ENCODE measurements at regions not wholly inside any gene's neighbourhood (a gene's known extent, or its start where the extent isn't known, plus 50 kb on each side); places are given as distances from the start of the nearest gene placed in this dataset.
"Not testable (repeated sequence)": the region's sequence is repeated elsewhere in the genome, so short reads cannot be mapped to it uniquely, and the experiment has no call there.

GRCh38 chr16:10321407-10322387 is 64.2 kb upstream of the ATF7IP2 start:
- Histone ChIP-seq H3K9me3 (ENCODE audit: control insufficient read depth in 2 of 2, insufficient read depth in 1 of 2, low read length in 1 of 2) (no peaks in the 10 kb centered on the region), H3K27me3 (ENCODE audit: control insufficient read depth in 2 of 2, insufficient read depth in 1 of 2, low read length in 1 of 2) (no peaks in the 10 kb centered on the region), H3K4me3 (ENCODE audit: low read length in 2 of 2) (no peak overlapping the region), H3K27ac (ENCODE audit: low read depth in 1 of 2, low read length in 1 of 2) (peak overlapping the region; percentile 31 to 47), H3K4me1 (ENCODE audit: control insufficient read depth in 2 of 2, insufficient read depth in 2 of 2, low read length in 2 of 2) (peaks cover 0 to 10% of the 10 kb centered on the region in 2 donors), H3K36me3 (ENCODE audit: control insufficient read depth in 2 of 2, insufficient read depth in 2 of 2, low read length in 1 of 2) (no peaks in the 10 kb centered on the region)
- WGBS, result 86% methylated on average over 6 of the region's 6 CpGs
- DNase-seq (ENCODE audit: low read depth in 6 of 9, low spot score in 9 of 9), result peak in 1 of 9 donors; percentile 37

GRCh38 chr16:10322723-10323527 is 62.9 kb upstream of the ATF7IP2 start:
- Histone ChIP-seq H3K27ac (ENCODE audit: low read depth in 1 of 2, low read length in 1 of 2) (peak overlapping the region in 1 of 2 donors; percentile 11), H3K9me3 (ENCODE audit: control insufficient read depth in 2 of 2, insufficient read depth in 1 of 2, low read length in 1 of 2) (peaks cover 0 to 7% of the 10 kb centered on the region in 2 donors), H3K36me3 (ENCODE audit: control insufficient read depth in 2 of 2, insufficient read depth in 2 of 2, low read length in 1 of 2) (no peaks in the 10 kb centered on the region), H3K4me1 (ENCODE audit: control insufficient read depth in 2 of 2, insufficient read depth in 2 of 2, low read length in 2 of 2) (peaks cover 0 to 10% of the 10 kb centered on the region in 2 donors), H3K4me3 (ENCODE audit: low read length in 2 of 2) (no peak overlapping the region), H3K27me3 (ENCODE audit: control insufficient read depth in 2 of 2, insufficient read depth in 1 of 2, low read length in 1 of 2) (no peaks in the 10 kb centered on the region)
- no peak for DNase-seq (ENCODE audit: low read depth in 6 of 9, low spot score in 9 of 9)
- 95% methylated on average over 8 of the region's 8 CpGs for WGBS

GRCh38 chr16:10323528-10323869 is 62.4 kb upstream of the ATF7IP2 start:
- Histone ChIP-seq H3K4me3 (ENCODE audit: low read length in 2 of 2) (no peak overlapping the region), H3K27ac (ENCODE audit: low read depth in 1 of 2, low read length in 1 of 2) (no peak overlapping the region), H3K27me3 (ENCODE audit: control insufficient read depth in 2 of 2, insufficient read depth in 1 of 2, low read length in 1 of 2) (no peaks in the 10 kb centered on the region), H3K36me3 (ENCODE audit: control insufficient read depth in 2 of 2, insufficient read depth in 2 of 2, low read length in 1 of 2) (no peaks in the 10 kb centered on the region), H3K4me1 (ENCODE audit: control insufficient read depth in 2 of 2, insufficient read depth in 2 of 2, low read length in 2 of 2) (peaks cover 2 to 10% of the 10 kb centered on the region in 2 donors), H3K9me3 (ENCODE audit: control insufficient read depth in 2 of 2, insufficient read depth in 1 of 2, low read length in 1 of 2) (peaks cover 0 to 8% of the 10 kb centered on the region in 2 donors)
- DNase-seq (ENCODE audit: low read depth in 6 of 9, low spot score in 9 of 9), result no peak
- 98% methylated on average over 2 of the region's 2 CpGs for WGBS

- 100% methylated on average over 2 of the region's 2 CpGs for WGBS
- no peaks in the 10 kb centered on the region for H3K27me3 ChIP-seq (ENCODE audit: control insufficient read depth in 2 of 2, insufficient read depth in 1 of 2, low read length in 1 of 2)
- H3K27ac ChIP-seq (ENCODE audit: low read depth in 1 of 2, low read length in 1 of 2), result no peak overlapping the region
- H3K4me3 ChIP-seq (ENCODE audit: low read length in 2 of 2), result no peak overlapping the region
- H3K9me3 ChIP-seq (ENCODE audit: control insufficient read depth in 2 of 2, insufficient read depth in 1 of 2, low read length in 1 of 2), result peaks cover 0 to 15% of the 10 kb centered on the region in 2 donors
- peaks cover 2 to 15% of the 10 kb centered on the region in 2 donors for H3K4me1 ChIP-seq (ENCODE audit: control insufficient read depth in 2 of 2, insufficient read depth in 2 of 2, low read length in 2 of 2)
- no peaks in the 10 kb centered on the region for H3K36me3 ChIP-seq (ENCODE audit: control insufficient read depth in 2 of 2, insufficient read depth in 2 of 2, low read length in 1 of 2)
- DNase-seq (ENCODE audit: low read depth in 6 of 9, low spot score in 9 of 9), result no peak
These were observed 61.7 kb upstream of the ATF7IP2 start for GRCh38 chr16:10324210-10324609.

- H3K9me3 ChIP-seq (ENCODE audit: control insufficient read depth in 2 of 2, insufficient read depth in 1 of 2, low read length in 1 of 2), result peaks cover 0 to 16% of the 10 kb centered on the region in 2 donors
- peaks cover 4 to 31% of the 10 kb centered on the region in 2 donors for H3K4me1 ChIP-seq (ENCODE audit: control insufficient read depth in 2 of 2, insufficient read depth in 2 of 2, low read length in 2 of 2)
- no peak overlapping the region for H3K4me3 ChIP-seq (ENCODE audit: low read length in 2 of 2)
- no peaks in the 10 kb centered on the region for H3K27me3 ChIP-seq (ENCODE audit: control insufficient read depth in 2 of 2, insufficient read depth in 1 of 2, low read length in 1 of 2)
- H3K27ac ChIP-seq (ENCODE audit: low read depth in 1 of 2, low read length in 1 of 2), result no peak overlapping the region
- no peak for DNase-seq (ENCODE audit: low read depth in 6 of 9, low spot score in 9 of 9)
- no peaks in the 10 kb centered on the region for H3K36me3 ChIP-seq (ENCODE audit: control insufficient read depth in 2 of 2, insufficient read depth in 2 of 2, low read length in 1 of 2)
- 96% methylated on average over 10 of the region's 10 CpGs for WGBS
These were observed 59.9 kb upstream of the ATF7IP2 start for GRCh38 chr16:10325783-10326543.

GRCh38 chr16:10326647-10327046 is 59.2 kb upstream of the ATF7IP2 start:
- peaks cover 4 to 33% of the 10 kb centered on the region in 2 donors for H3K4me1 ChIP-seq (ENCODE audit: control insufficient read depth in 2 of 2, insufficient read depth in 2 of 2, low read length in 2 of 2)
- H3K36me3 ChIP-seq (ENCODE audit: control insufficient read depth in 2 of 2, insufficient read depth in 2 of 2, low read length in 1 of 2), result no peaks in the 10 kb centered on the region
- no peak for DNase-seq (ENCODE audit: low read depth in 6 of 9, low spot score in 9 of 9)
- no peak overlapping the region for H3K4me3 ChIP-seq (ENCODE audit: low read length in 2 of 2)
- no peak overlapping the region for H3K27ac ChIP-seq (ENCODE audit: low read depth in 1 of 2, low read length in 1 of 2)
- peaks cover 0 to 16% of the 10 kb centered on the region in 2 donors for H3K9me3 ChIP-seq (ENCODE audit: control insufficient read depth in 2 of 2, insufficient read depth in 1 of 2, low read length in 1 of 2)
- no peaks in the 10 kb centered on the region for H3K27me3 ChIP-seq (ENCODE audit: control insufficient read depth in 2 of 2, insufficient read depth in 1 of 2, low read length in 1 of 2)
- 97% methylated on average over 5 of the region's 5 CpGs for WGBS

GRCh38 chr16:10328291-10328690 is 57.6 kb upstream of the ATF7IP2 start:
- WGBS, result 96% methylated on average over 5 of the region's 5 CpGs
- not testable (repeated sequence) for H3K27me3 ChIP-seq (ENCODE audit: control insufficient read depth in 2 of 2, insufficient read depth in 1 of 2, low read length in 1 of 2); H3K36me3 ChIP-seq (ENCODE audit: control insufficient read depth in 2 of 2, insufficient read depth in 2 of 2, low read length in 1 of 2); H3K27ac ChIP-seq (ENCODE audit: low read depth in 1 of 2, low read length in 1 of 2); DNase-seq (ENCODE audit: low read depth in 6 of 9, low spot score in 9 of 9); H3K4me3 ChIP-seq (ENCODE audit: low read length in 2 of 2)
- peaks cover 13 to 36% of the 10 kb centered on the region in 2 donors for H3K4me1 ChIP-seq (ENCODE audit: control insufficient read depth in 2 of 2, insufficient read depth in 2 of 2, low read length in 2 of 2)
- H3K9me3 ChIP-seq (ENCODE audit: control insufficient read depth in 2 of 2, insufficient read depth in 1 of 2, low read length in 1 of 2), result peaks cover 0 to 16% of the 10 kb centered on the region in 2 donors

- no peak for DNase-seq (ENCODE audit: low read depth in 6 of 9, low spot score in 9 of 9)
- Histone ChIP-seq H3K27me3 (ENCODE audit: control insufficient read depth in 2 of 2, insufficient read depth in 1 of 2, low read length in 1 of 2) (no peaks in the 10 kb centered on the region), H3K9me3 (ENCODE audit: control insufficient read depth in 2 of 2, insufficient read depth in 1 of 2, low read length in 1 of 2) (peaks cover 0 to 11% of the 10 kb centered on the region in 2 donors), H3K4me3 (ENCODE audit: low read length in 2 of 2) (no peak overlapping the region), H3K27ac (ENCODE audit: low read depth in 1 of 2, low read length in 1 of 2) (no peak overlapping the region), H3K4me1 (ENCODE audit: control insufficient read depth in 2 of 2, insufficient read depth in 2 of 2, low read length in 2 of 2) (peaks cover 13 to 42% of the 10 kb centered on the region in 2 donors), H3K36me3 (ENCODE audit: control insufficient read depth in 2 of 2, insufficient read depth in 2 of 2, low read length in 1 of 2) (no peaks in the 10 kb centered on the region)
These were observed 53.6 kb upstream of the ATF7IP2 start for GRCh38 chr16:10332241-10332640.
